T-cell (primary cell): ENCODE measurements at regions not wholly inside any gene's neighbourhood (a gene's known extent, or its start where the extent isn't known, plus 50 kb on each side); places are given as distances from the start of the nearest gene placed in this dataset.

Experiments used
- ATAC-seq, 4 experiments: fragments of 200-7000 bp in 3 of 4; fragments of 150-1000 bp in 1 of 4; cut with Tn5 transposase; replicated peaks in 1 of 4; 1 replicate in 3 of 4; 2 replicates in 1 of 4; pipeline ENCODE4 v1.10.0; 2021; ENCODE audit warnings: moderate library complexity in 3 of 4, mild to moderate bottlenecking in 2 of 4, moderate number of reproducible peaks in 1 of 4
- CTCF ChIA-PET, 2 donors: fragments of 300-600 bp; sonication (Branson Sonifier 250); formaldehyde crosslinking; loops; one replicate each; lab custom pipeline; 2022; ENCODE audit warnings: antibody characterized with exemption in 2 of 2; lab: Charles Lee
- POLR2A ChIA-PET, 2 donors: fragments of 300-600 bp; sonication (Branson Sonifier 250); formaldehyde crosslinking; loops; one replicate each; lab custom pipeline; 2022; ENCODE audit warnings: antibody characterized with exemption in 2 of 2; lab: Charles Lee
- DNase-seq, 35 experiments: peaks; one replicate each; pipeline versions ENCODE4 v3.0.0 to v3.0.0-alpha.2; 2013 to 2023
- H3K27ac ChIP-seq: one replicate; pipeline ENCODE4 v1.5.1; 2013; ENCODE audit warnings: low read length
- H3K27me3 ChIP-seq, 2 experiments: replicated peaks in 1 of 2; 1 replicate in 1 of 2; 2 replicates in 1 of 2; pipeline versions ENCODE4 v1.6.1 to v1.7.0; 2013; ENCODE audit warnings: low read length in 1 of 2, mixed read lengths in 1 of 2; ENCODE audit not compliant: control insufficient read depth in 2 of 2, insufficient read depth in 2 of 2; ENCODE audit errors: extremely low read depth in 1 of 2
- H3K36me3 ChIP-seq, 2 donors: 1 replicate in 1 of 2; 2 replicates in 1 of 2; pipeline versions ENCODE4 v1.6.1 to v1.7.0; 2013; ENCODE audit warnings: low read length in 1 of 2; ENCODE audit not compliant: control insufficient read depth in 2 of 2, insufficient read depth in 1 of 2; ENCODE audit errors: extremely low read depth in 1 of 2
- H3K4me1 ChIP-seq, 2 experiments: 1 replicate in 1 of 2; 2 replicates in 1 of 2; pipeline versions ENCODE4 v1.6.1 to v1.7.0; 2013; ENCODE audit warnings: low read length in 2 of 2, mixed read lengths in 1 of 2; ENCODE audit not compliant: insufficient read depth in 2 of 2, control insufficient read depth in 1 of 2; ENCODE audit errors: extremely low read depth in 1 of 2
- H3K4me3 ChIP-seq, 2 donors: 1 replicate in 1 of 2; 2 replicates in 1 of 2; pipeline versions ENCODE4 v1.5.1 to v1.7.0; 2013; ENCODE audit warnings: mild to moderate bottlenecking in 2 of 2, low read length in 1 of 2, moderate library complexity in 1 of 2; ENCODE audit not compliant: control insufficient read depth in 1 of 2; ENCODE audit errors: extremely low read depth in 1 of 2
- H3K9me3 ChIP-seq: 2 replicates; pipeline ENCODE4 v1.7.0; 2013
- H3K27ac Mint-ChIP-seq, 2 donors: one replicate each; pipeline ENCODE4 v1.8.0; 2020 to 2021; ENCODE audit warnings: mild to moderate bottlenecking in 2 of 2, mixed read lengths in 2 of 2
- H3K27me3 Mint-ChIP-seq, 2 donors: one replicate each; pipeline ENCODE4 v1.8.0; 2021 to 2022; ENCODE audit warnings: mixed read lengths in 2 of 2
- H3K36me3 Mint-ChIP-seq: one replicate; pipeline ENCODE4 v1.8.0; 2021; ENCODE audit warnings: mixed read lengths
- H3K4me1 Mint-ChIP-seq, 3 donors: one replicate each; pipeline ENCODE4 v1.8.0; 2020 to 2022; ENCODE audit warnings: mixed read lengths in 3 of 3, mild to moderate bottlenecking in 1 of 3
- H3K4me3 Mint-ChIP-seq, 3 donors: one replicate each; pipeline ENCODE4 v1.8.0; 2020 to 2022; ENCODE audit warnings: mild to moderate bottlenecking in 3 of 3, mixed read lengths in 3 of 3, moderate library complexity in 3 of 3
- H3K9me3 Mint-ChIP-seq, 3 donors: one replicate each; pipeline ENCODE4 v1.8.0; 2020 to 2022; ENCODE audit warnings: mixed read lengths in 3 of 3
- WGBS: methylation state at CpG from one replicate; pipeline ENCODE4 v1.1.5; 2013; ENCODE audit warnings: missing lambda C conversion rate; ENCODE audit not compliant: insufficient coverage; 5-methylcytosine and 5-hydroxymethylcytosine counted together

DNA sequence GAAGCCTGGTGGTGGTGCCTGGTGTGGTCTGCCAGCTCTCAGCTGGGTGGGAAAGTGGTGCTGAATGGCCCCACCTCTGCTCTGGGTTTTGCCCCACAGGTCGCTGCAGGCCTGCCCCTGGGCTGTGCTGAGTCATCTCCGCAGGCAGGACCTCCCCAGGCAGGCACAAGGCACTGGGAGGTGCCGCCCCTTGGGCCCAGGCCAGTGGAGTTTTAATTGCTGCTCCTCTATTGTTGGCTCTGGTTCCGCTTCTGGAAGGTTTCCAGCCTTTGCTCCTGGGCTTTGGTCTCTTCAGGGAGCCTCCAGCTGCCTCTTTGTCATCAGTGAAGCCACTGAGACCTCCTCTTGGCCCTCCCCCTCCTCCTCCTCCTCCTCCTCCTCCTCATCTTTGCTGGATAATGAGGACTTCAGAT is 180.3 kb upstream of the GRB10 start:
- Mint-ChIP-seq H3K27ac (no peak overlapping the region), H3K4me1 (no peaks in the 10 kb centered on the region), H3K9me3 (peaks cover 0 to 12% (median 2%) of the 10 kb centered on the region in 3 donors), H3K4me3 (no peak overlapping the region), H3K36me3 (no peaks in the 10 kb centered on the region), H3K27me3 (peaks cover 0 to 10% of the 10 kb centered on the region in 2 donors)
- peaks cover 0 to 14% of the 10 kb centered on the region in 2 experiments for H3K27me3 ChIP-seq
- no peaks in the 10 kb centered on the region for H3K4me1 ChIP-seq
- CTCF ChIA-PET, result no interaction called here
- H3K4me3 ChIP-seq, result no peak overlapping the region
- 27% methylated on average over 4 of the region's 4 CpGs for WGBS
- H3K9me3 ChIP-seq, result no peaks in the 10 kb centered on the region
- no peak for ATAC-seq
- DNase-seq, result no peak
- no peak overlapping the region for H3K27ac ChIP-seq
- no peaks in the 10 kb centered on the region for H3K36me3 ChIP-seq
- POLR2A ChIA-PET, result no interaction called here

DNA sequence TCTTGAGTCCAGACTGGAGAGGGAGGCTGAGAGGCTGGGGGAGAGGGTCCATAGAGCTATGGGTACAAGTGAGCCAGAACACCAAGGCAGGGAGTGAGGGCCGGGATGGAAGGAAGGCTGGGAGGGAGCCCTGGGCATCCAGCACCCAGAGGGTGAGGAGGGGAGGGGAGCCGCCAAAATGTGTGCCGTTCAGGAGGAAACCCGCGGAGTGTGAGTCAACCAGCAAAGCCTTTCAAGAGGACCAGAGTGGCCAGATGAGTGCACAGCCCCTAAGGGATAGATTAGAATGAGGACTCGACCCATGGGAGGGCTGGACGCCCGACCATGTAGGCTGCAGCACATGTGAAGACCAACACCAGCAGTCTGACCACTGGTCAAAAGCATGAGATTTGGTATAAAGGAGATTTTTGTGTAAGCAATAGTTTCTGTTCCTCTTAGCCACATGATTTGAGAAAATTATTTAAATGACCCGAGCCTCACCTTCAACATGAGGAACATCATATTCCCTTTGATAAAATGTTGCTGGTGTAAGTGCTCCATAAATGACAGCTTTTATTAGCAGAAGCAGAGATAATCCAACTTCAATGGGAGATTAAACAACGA is 179.7 kb upstream of the GRB10 start:
- no peaks in the 10 kb centered on the region for H3K36me3 ChIP-seq
- H3K4me3 ChIP-seq, result no peak overlapping the region
- POLR2A ChIA-PET, result no interaction called here
- no peak overlapping the region for H3K4me3 Mint-ChIP-seq
- ATAC-seq, result no peak
- H3K27me3 Mint-ChIP-seq, result peaks cover 0 to 10% of the 10 kb centered on the region in 2 donors
- no peaks in the 10 kb centered on the region for H3K4me1 Mint-ChIP-seq
- peaks cover 0 to 14% of the 10 kb centered on the region in 2 experiments for H3K27me3 ChIP-seq
- no peaks in the 10 kb centered on the region for H3K36me3 Mint-ChIP-seq
- CTCF ChIA-PET, result no interaction called here
- no peak for DNase-seq
- peaks cover 0 to 7% (median 0%) of the 10 kb centered on the region in 3 donors for H3K9me3 Mint-ChIP-seq
- WGBS, result 90% methylated on average over 3 of the region's 10 CpGs
- no peaks in the 10 kb centered on the region for H3K4me1 ChIP-seq
- no peaks in the 10 kb centered on the region for H3K9me3 ChIP-seq
- no peak overlapping the region for H3K27ac Mint-ChIP-seq
- H3K27ac ChIP-seq, result no peak overlapping the region

- POLR2A ChIA-PET, result no interaction called here
- 87% methylated on average over 7 of the region's 14 CpGs for whole genome bisulfite sequencing
- Mint-ChIP-seq H3K27ac (no peak overlapping the region), H3K9me3 (no peaks in the 10 kb centered on the region), H3K4me3 (no peak overlapping the region), H3K4me1 (no peaks in the 10 kb centered on the region), H3K36me3 (no peaks in the 10 kb centered on the region), H3K27me3 (peaks cover 0 to 10% of the 10 kb centered on the region in 2 donors)
- Histone ChIP-seq H3K27me3 (peaks cover 0 to 14% of the 10 kb centered on the region in 2 experiments), H3K36me3 (no peaks in the 10 kb centered on the region), H3K4me3 (no peak overlapping the region), H3K27ac (no peak overlapping the region), H3K9me3 (no peaks in the 10 kb centered on the region), H3K4me1 (no peaks in the 10 kb centered on the region)
- DNase-seq (no peak), ATAC-seq (no peak)
- CTCF ChIA-PET, result no interaction called here
Observed at GRCh38 chr7:50960621-50961310, 178.1 kb upstream of the GRB10 start.

GRCh38 chr7:50959991-50960390 is 177.3 kb upstream of the GRB10 start:
- Mint-ChIP-seq H3K27ac (no peak overlapping the region), H3K4me1 (no peaks in the 10 kb centered on the region), H3K27me3 (peaks cover 0 to 10% of the 10 kb centered on the region in 2 donors), H3K36me3 (no peaks in the 10 kb centered on the region), H3K4me3 (no peak overlapping the region), H3K9me3 (no peaks in the 10 kb centered on the region)
- POLR2A ChIA-PET, result no interaction called here
- peaks cover 0 to 14% of the 10 kb centered on the region in 2 experiments for H3K27me3 ChIP-seq
- H3K36me3 ChIP-seq, result no peaks in the 10 kb centered on the region
- CTCF ChIA-PET, result no interaction called here
- H3K9me3 ChIP-seq, result no peaks in the 10 kb centered on the region
- ATAC-seq, result no peak
- DNase-seq, result no peak
- H3K4me1 ChIP-seq, result no peaks in the 10 kb centered on the region
- H3K4me3 ChIP-seq, result no peak overlapping the region
- no peak overlapping the region for H3K27ac ChIP-seq
- no CpG with 5 or more reads among the region's 1 CpG for WGBS

DNA sequence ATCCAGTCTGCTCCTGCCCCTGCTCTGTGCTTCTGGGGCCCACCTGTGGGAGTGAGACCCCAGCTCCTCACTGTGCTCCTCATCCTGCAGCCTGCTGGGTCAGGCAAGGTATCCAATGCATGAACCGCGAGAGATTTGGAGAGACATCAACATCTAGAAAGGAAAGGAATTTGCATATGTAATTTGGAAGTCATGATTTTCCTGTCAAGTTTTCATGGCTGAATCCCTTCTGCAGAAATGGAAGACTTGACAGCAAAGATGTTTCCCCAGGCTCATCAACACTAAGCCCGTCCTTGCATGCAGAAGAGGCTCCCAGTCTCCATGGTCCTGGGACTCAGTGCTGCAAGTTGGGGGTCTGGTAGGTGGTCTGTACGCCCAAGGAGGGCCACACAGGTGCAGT is 176.9 kb upstream of the GRB10 start:
- H3K4me1 Mint-ChIP-seq, result no peaks in the 10 kb centered on the region

DNA sequence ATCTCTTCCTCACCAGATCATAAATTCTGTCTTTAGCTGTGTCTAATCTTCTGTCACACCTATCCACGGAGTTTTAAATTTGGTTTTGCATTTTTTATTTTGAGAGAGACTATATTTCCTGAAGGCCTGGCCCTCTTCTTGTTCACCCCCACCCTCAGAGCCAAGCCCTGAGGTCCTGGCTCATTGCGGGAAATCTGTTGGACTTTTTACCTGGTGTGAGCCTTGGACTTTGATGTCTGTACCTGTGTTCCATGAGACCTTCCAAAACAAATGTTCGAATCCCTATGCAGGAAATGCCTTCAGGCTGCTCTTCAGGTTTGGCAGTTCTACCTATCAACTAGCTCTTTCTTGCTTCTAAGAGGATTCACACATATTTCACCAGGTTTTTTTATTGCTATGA is 175.2 kb upstream of the GRB10 start:
- H3K27ac ChIP-seq, result no peak overlapping the region
- WGBS, result no CpG with 5 or more reads among the region's 3 CpGs
- H3K9me3 Mint-ChIP-seq, result no peaks in the 10 kb centered on the region
- H3K4me1 Mint-ChIP-seq, result no peaks in the 10 kb centered on the region
- H3K27ac Mint-ChIP-seq, result no peak overlapping the region
- POLR2A ChIA-PET, result no interaction called here
- DNase-seq (no peak), ATAC-seq (no peak)
- H3K4me1 ChIP-seq, result no peaks in the 10 kb centered on the region
- peaks cover 0 to 14% of the 10 kb centered on the region in 2 experiments for H3K27me3 ChIP-seq
- no peaks in the 10 kb centered on the region for H3K9me3 ChIP-seq
- no peak overlapping the region for H3K4me3 Mint-ChIP-seq
- peaks cover 0 to 10% of the 10 kb centered on the region in 2 donors for H3K27me3 Mint-ChIP-seq
- no peaks in the 10 kb centered on the region for H3K36me3 Mint-ChIP-seq
- H3K4me3 ChIP-seq, result no peak overlapping the region
- H3K36me3 ChIP-seq, result no peaks in the 10 kb centered on the region
- CTCF ChIA-PET, result no interaction called here

More for the DNA sequence above, 176.9 kb upstream of the GRB10 start:
- H3K27me3 Mint-ChIP-seq, result peaks cover 0 to 10% of the 10 kb centered on the region in 2 donors
- no peaks in the 10 kb centered on the region for H3K9me3 Mint-ChIP-seq
- Histone ChIP-seq H3K27ac (no peak overlapping the region), H3K36me3 (no peaks in the 10 kb centered on the region), H3K27me3 (peaks cover 0 to 14% of the 10 kb centered on the region in 2 experiments), H3K4me1 (no peaks in the 10 kb centered on the region), H3K4me3 (no peak overlapping the region), H3K9me3 (no peaks in the 10 kb centered on the region)
- 89% methylated on average over 3 of the region's 4 CpGs for WGBS
- CTCF ChIA-PET, result no interaction called here
- no peak for DNase-seq
- POLR2A ChIA-PET, result no interaction called here
- no peak overlapping the region for H3K4me3 Mint-ChIP-seq
- no peaks in the 10 kb centered on the region for H3K36me3 Mint-ChIP-seq
- H3K27ac Mint-ChIP-seq, result no peak overlapping the region
- no peak for ATAC-seq
